Testis (tissue), 2 donors: ENCODE measurements at regions not wholly inside any gene's neighbourhood (a gene's known extent, or its start where the extent isn't known, plus 50 kb on each side); places are given as distances from the start of the nearest gene placed in this dataset.

Experiments used
- DNase-seq: peaks from one replicate; pipeline ENCODE4 v3.0.0-alpha.2; 2019
- H3K27ac ChIP-seq, 2 donors: fragments of 200-600 bp; sonication (generic); one replicate each; pipeline ENCODE4 v1.5.1; 2019
- H3K27me3 ChIP-seq: fragments of 200-600 bp; sonication (generic); one replicate; pipeline ENCODE4 v1.5.1; 2019
- H3K36me3 ChIP-seq: fragments of 200-600 bp; sonication (generic); one replicate; pipeline ENCODE4 v1.5.1; 2017; ENCODE audit warnings: low read depth; ENCODE audit errors: missing control alignments
- H3K4me1 ChIP-seq: fragments of 200-600 bp; sonication (generic); one replicate; pipeline ENCODE4 v1.5.1; 2019
- H3K4me3 ChIP-seq, 2 donors: fragments of 200-600 bp; sonication (generic); one replicate each; pipeline ENCODE4 v1.5.1; 2017 to 2019
- H3K9me3 ChIP-seq: fragments of 200-600 bp; sonication (generic); one replicate; pipeline ENCODE4 v1.5.1; 2017
- POLR2A ChIP-seq: fragments of 450-650 bp; IDR thresholded peaks from one replicate; pipeline ENCODE4 v1.6.1; 2017; ENCODE audit warnings: antibody characterized with exemption, mild to moderate bottlenecking, moderate library complexity
- WGBS, 2 donors: methylation state at CpG; one replicate each; pipeline ENCODE4 v1.1.5; 2018; 5-methylcytosine and 5-hydroxymethylcytosine counted together
- intact Hi-C: fragments of 100-400 bp; cut with DNase I; formaldehyde crosslinking; loops from one replicate; pipeline ENCODE4 v1.15.1; 2023; ENCODE audit warnings: low total_unique reads
- TF ChIP-seq, protein P1 (sequence below), 3 experiments: fragments of 450-650 bp in 2 of 3; fragments of 200-600 bp in 1 of 3; sonication (generic) in 1 of 3; IDR thresholded peaks; one replicate each; pipeline ENCODE4 v1.5.1; 2016 to 2019; ENCODE audit warnings: antibody characterized with exemption in 3 of 3, mild to moderate bottlenecking in 2 of 3, moderate library complexity in 1 of 3

DNA sequence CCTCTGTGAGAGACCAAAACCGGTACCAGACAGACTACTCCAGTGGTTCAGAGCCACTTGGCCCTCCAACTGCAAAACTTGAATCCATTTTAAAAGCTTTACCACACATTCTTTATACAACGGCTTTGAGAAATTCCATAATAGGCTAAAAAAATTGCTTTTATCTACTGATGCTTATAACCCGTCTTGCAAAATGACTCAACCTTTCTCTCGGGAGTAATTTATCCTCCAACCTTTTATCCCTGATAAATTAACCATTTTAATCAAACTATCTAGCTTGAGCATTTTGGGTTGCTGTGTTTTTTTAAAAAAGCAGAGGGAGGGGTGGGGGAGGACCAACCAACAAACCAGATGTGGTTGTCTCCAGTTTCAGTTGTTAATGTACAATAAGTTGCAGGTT lies 275.7 kb upstream of the LRTM1 start:
- Histone ChIP-seq H3K27me3 (no peaks in the 10 kb centered on the region), H3K27ac (no peak overlapping the region), H3K9me3 (no peaks in the 10 kb centered on the region), H3K4me3 (no peak overlapping the region), H3K36me3 (no peaks in the 10 kb centered on the region), H3K4me1 (no peaks in the 10 kb centered on the region)
- intact Hi-C loops, result no loop called here
- WGBS, 2 donors, result 66 to 79% methylated on average over 4 of the region's 4 CpGs
- no peak for TF ChIP-seq POLR2A
- TF ChIP-seq, protein P1, sequence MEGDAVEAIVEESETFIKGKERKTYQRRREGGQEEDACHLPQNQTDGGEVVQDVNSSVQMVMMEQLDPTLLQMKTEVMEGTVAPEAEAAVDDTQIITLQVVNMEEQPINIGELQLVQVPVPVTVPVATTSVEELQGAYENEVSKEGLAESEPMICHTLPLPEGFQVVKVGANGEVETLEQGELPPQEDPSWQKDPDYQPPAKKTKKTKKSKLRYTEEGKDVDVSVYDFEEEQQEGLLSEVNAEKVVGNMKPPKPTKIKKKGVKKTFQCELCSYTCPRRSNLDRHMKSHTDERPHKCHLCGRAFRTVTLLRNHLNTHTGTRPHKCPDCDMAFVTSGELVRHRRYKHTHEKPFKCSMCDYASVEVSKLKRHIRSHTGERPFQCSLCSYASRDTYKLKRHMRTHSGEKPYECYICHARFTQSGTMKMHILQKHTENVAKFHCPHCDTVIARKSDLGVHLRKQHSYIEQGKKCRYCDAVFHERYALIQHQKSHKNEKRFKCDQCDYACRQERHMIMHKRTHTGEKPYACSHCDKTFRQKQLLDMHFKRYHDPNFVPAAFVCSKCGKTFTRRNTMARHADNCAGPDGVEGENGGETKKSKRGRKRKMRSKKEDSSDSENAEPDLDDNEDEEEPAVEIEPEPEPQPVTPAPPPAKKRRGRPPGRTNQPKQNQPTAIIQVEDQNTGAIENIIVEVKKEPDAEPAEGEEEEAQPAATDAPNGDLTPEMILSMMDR (IDR thresholded peaks at IDR 0.05), result no peak
- DNase-seq, result no peak

DNA sequence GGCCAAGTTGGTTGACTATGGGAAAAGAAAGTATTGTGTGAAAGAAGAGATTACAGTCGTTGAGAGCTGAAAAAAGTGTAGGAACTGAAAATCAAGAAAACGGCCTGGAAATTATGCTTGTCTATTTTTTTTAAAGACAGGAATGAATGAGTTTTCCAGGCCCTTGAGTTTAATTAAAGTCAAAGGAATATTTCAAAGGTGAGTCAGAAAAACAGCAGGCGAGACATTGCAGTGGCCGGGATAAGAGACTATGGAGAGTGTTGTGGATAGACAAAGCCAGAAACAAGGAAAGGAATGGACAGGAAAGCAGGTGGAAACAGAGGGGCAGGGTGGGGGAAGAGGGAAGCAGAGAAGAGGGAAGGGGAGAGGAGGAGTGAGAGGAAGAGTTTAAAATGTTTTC lies 275.1 kb upstream of the LRTM1 start:
- Histone ChIP-seq H3K9me3 (no peaks in the 10 kb centered on the region), H3K4me1 (no peaks in the 10 kb centered on the region), H3K4me3 (no peak overlapping the region), H3K36me3 (no peaks in the 10 kb centered on the region), H3K27me3 (no peaks in the 10 kb centered on the region), H3K27ac (no peak overlapping the region)
- DNase-seq, result no peak
- 86 to 88% methylated on average over 4 of the region's 4 CpGs for WGBS, 2 donors
- intact Hi-C loops, result no loop called here
- no peak for TF ChIP-seq POLR2A
- TF ChIP-seq, protein P1 (IDR thresholded peaks at IDR 0.05), result no peak

DNA sequence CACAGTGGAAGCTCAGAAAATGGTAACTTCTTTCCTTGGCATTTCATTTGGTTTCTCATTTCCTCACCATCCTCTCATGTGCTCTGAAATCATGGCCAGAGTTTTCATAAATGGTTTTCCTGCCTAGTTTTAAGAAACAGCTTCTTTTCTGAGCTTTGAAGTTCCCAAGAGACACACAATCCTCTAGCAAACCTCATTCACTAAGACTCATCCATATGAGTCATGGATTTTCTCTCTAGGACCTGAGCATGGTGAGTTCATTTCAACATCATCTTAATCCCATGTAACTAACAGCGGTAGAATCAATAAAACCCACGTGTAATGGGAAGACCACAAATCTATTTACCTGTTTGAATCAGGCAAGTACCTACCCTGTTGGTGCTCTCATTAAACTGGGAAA lies 274.5 kb upstream of the LRTM1 start:
- Histone ChIP-seq H3K4me1 (no peaks in the 10 kb centered on the region), H3K4me3 (no peak overlapping the region), H3K36me3 (no peaks in the 10 kb centered on the region), H3K27me3 (no peaks in the 10 kb centered on the region), H3K27ac (no peak overlapping the region), H3K9me3 (no peaks in the 10 kb centered on the region)
- WGBS, 2 donors, result 90 to 96% methylated on average over 2 of the region's 2 CpGs
- no peak for DNase-seq
- no peak for TF ChIP-seq POLR2A
- TF ChIP-seq, protein P1 (IDR thresholded peaks at IDR 0.05), result no peak
- intact Hi-C loops, result no loop called here

DNA sequence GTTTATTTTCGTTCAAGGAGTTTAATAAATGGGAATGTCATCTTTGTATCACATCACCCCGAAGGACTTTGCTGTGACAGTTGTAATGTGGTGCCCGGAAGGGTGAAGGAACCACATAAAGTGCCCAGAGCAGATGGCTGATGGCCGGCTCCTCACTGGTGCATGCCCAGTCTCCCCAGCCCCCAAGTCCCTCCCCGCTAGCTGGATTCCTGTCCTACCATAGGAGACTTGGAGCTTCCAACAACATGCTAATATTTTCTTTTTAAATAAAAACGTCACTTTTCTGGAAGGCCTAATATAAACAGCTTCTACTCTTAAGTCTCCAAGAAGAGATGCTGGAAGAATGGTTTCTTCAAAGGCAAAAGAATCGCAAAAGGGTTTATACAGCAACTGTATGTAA lies 273.9 kb upstream of the LRTM1 start:
- no peaks in the 10 kb centered on the region for H3K27me3 ChIP-seq
- no peak for DNase-seq
- H3K36me3 ChIP-seq, result no peaks in the 10 kb centered on the region
- 85 to 93% methylated on average over 7 of the region's 7 CpGs for WGBS, 2 donors
- TF ChIP-seq, protein P1 (IDR thresholded peaks at IDR 0.05), result no peak
- TF ChIP-seq POLR2A, result no peak
- no peak overlapping the region for H3K27ac ChIP-seq
- intact Hi-C loops, result no loop called here
- H3K4me1 ChIP-seq, result no peaks in the 10 kb centered on the region
- H3K4me3 ChIP-seq, result no peak overlapping the region
- H3K9me3 ChIP-seq, result no peaks in the 10 kb centered on the region

DNA sequence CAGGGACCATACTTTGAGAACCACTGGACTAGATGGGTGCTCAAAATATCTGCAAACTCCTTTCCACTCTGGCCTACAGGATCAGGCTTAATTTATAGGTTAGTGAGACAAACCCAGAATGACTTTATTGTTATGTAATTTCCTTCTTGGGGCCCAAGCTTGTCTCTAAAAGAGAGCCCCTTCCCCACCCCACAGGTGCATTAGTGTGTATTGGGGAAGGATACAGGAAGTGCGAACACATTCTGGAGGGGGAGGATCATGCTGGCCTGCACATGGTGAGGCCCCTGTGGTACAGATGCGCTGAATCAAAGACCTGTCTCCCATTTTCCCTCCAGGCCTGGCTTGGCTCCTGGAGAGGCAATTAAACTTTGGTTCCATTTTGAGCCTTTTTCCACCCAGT lies 273.0 kb upstream of the LRTM1 start:
- no peaks in the 10 kb centered on the region for H3K4me1 ChIP-seq
- H3K9me3 ChIP-seq, result no peaks in the 10 kb centered on the region
- no peak overlapping the region for H3K4me3 ChIP-seq
- no peak for DNase-seq
- no peaks in the 10 kb centered on the region for H3K36me3 ChIP-seq
- no peak overlapping the region for H3K27ac ChIP-seq
- H3K27me3 ChIP-seq, result no peaks in the 10 kb centered on the region
- WGBS, 2 donors, result 62 to 96% methylated on average over 2 of the region's 2 CpGs
- intact Hi-C loops, result no loop called here
- TF ChIP-seq POLR2A, result no peak
